ENCODE measurements at regions not wholly inside any gene's neighbourhood (a gene's known extent, or its start where the extent isn't known, plus 50 kb on each side); places are given as distances from the start of the nearest gene placed in this dataset.

DNA sequence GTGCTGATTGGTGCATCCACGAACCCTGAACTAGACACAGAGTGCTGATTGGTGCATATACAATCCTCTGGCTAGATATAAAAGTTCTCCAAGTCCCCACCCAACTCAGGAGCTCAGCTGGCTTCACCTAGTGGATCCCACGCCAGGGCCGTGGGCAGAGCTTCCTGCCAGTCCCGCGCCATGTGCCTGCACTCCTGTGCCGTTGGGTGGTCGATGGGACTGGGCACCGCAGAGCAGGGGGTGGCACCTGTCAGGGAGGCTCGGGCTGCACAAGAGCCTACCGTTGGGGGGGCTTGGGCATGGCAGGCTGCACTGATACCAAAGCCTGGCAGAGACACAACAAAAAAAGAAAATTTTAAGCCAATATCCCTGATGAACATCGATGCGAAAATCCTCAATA, 185.4 kb upstream of the ASCC3 start:
- POLR2A ChIA-PET (ENCODE audit: partially characterized antibody) = no interaction called here
- no peak for DNase-seq
- Mint-ChIP-seq H3K4me1 (no peaks in the 10 kb centered on the region), H3K9me3 (peaks cover 2 to 52% (median 17%) of the 10 kb centered on the region in 8 donors), H3K27ac (peak overlapping the region in 1 of 7 donors; percentile 38), H3K27me3 (no peaks in the 10 kb centered on the region), H3K4me3 (no peak overlapping the region), H3K36me3 (no peaks in the 10 kb centered on the region)
- H3K4me3 ChIP-seq (ENCODE audit: low read length in 2 of 2) = no peak overlapping the region
- no peak overlapping the region for H3K27ac ChIP-seq (ENCODE audit: low read depth, low read length)
- intact Hi-C loops (cut with micrococcal nuclease) = no loop called here
- CTCF ChIA-PET (ENCODE audit: partially characterized antibody) = no interaction called here
- no peaks in the 10 kb centered on the region for H3K27me3 ChIP-seq (ENCODE audit: insufficient read depth, low read length)
- no peaks in the 10 kb centered on the region for H3K9me3 ChIP-seq (ENCODE audit: control insufficient read depth in 1 of 2, low read length in 2 of 2)
- H3K4me1 ChIP-seq (ENCODE audit: insufficient read depth, low read length) = no peaks in the 10 kb centered on the region
- no peaks in the 10 kb centered on the region for H3K36me3 ChIP-seq (ENCODE audit: insufficient read depth, low read length)

DNA sequence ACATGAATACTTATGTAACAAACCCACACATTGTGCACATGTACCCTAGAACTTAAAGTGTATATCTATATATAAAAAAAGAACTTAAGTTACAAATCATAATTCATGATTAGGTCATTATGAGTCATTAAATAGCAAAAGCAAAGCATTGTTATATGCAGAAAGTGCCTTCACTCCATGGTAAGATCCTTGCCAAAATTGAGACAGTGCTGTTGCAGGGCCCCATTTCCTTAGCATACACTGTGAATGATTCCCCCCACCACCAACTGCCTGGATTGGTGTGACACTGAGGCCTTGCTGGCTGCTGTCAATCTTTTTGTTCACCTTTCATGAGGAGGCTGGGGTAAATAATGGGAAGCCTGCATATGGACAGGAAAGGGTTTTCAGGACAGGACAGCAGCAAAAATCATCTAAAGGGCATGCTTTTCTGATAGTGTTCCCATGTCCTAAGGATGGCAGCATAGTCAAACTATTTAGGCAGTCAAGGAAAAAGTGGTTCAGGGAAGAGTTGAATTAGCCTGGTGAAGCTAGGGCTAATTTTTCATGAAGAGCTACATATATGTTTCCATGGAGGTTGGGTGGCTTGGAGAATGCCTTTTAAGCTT, 188.2 kb upstream of the ASCC3 start:
- Histone ChIP-seq H3K36me3 (ENCODE audit: insufficient read depth, low read length) (no peaks in the 10 kb centered on the region), H3K4me3 (ENCODE audit: low read length in 2 of 2) (no peak overlapping the region), H3K27me3 (ENCODE audit: insufficient read depth, low read length) (no peaks in the 10 kb centered on the region), H3K9me3 (ENCODE audit: control insufficient read depth in 1 of 2, low read length in 2 of 2) (no peaks in the 10 kb centered on the region), H3K27ac (ENCODE audit: low read depth, low read length) (no peak overlapping the region), H3K4me1 (ENCODE audit: insufficient read depth, low read length) (no peaks in the 10 kb centered on the region)
- Mint-ChIP-seq H3K9me3 (peaks cover 2 to 42% (median 17%) of the 10 kb centered on the region in 8 donors), H3K36me3 (no peaks in the 10 kb centered on the region), H3K4me1 (no peaks in the 10 kb centered on the region), H3K4me3 (no peak overlapping the region), H3K27ac (no peak overlapping the region), H3K27me3 (no peaks in the 10 kb centered on the region)
- intact Hi-C loops (cut with micrococcal nuclease) = no loop called here
- no peak for DNase-seq
- CTCF ChIA-PET (ENCODE audit: partially characterized antibody) = no interaction called here
- POLR2A ChIA-PET (ENCODE audit: partially characterized antibody) = no interaction called here

GRCh38 chr6:101070044-101070608, 189.0 kb upstream of the ASCC3 start:
- H3K4me1 ChIP-seq (ENCODE audit: insufficient read depth, low read length) = no peaks in the 10 kb centered on the region
- CTCF ChIA-PET (ENCODE audit: partially characterized antibody) = no interaction called here
- no peaks in the 10 kb centered on the region for H3K27me3 ChIP-seq (ENCODE audit: insufficient read depth, low read length)
- H3K27ac ChIP-seq (ENCODE audit: low read depth, low read length) = no peak overlapping the region
- H3K36me3 ChIP-seq (ENCODE audit: insufficient read depth, low read length) = no peaks in the 10 kb centered on the region
- Mint-ChIP-seq H3K9me3 (peaks cover 2 to 34% (median 15%) of the 10 kb centered on the region in 8 donors), H3K4me3 (no peak overlapping the region), H3K36me3 (no peaks in the 10 kb centered on the region), H3K4me1 (no peaks in the 10 kb centered on the region), H3K27ac (no peak overlapping the region), H3K27me3 (no peaks in the 10 kb centered on the region)
- no peaks in the 10 kb centered on the region for H3K9me3 ChIP-seq (ENCODE audit: control insufficient read depth in 1 of 2, low read length in 2 of 2)
- H3K4me3 ChIP-seq (ENCODE audit: low read length in 2 of 2) = no peak overlapping the region
- intact Hi-C loops (cut with micrococcal nuclease) = no loop called here
- no peak for DNase-seq
- POLR2A ChIA-PET (ENCODE audit: partially characterized antibody) = no interaction called here

DNA sequence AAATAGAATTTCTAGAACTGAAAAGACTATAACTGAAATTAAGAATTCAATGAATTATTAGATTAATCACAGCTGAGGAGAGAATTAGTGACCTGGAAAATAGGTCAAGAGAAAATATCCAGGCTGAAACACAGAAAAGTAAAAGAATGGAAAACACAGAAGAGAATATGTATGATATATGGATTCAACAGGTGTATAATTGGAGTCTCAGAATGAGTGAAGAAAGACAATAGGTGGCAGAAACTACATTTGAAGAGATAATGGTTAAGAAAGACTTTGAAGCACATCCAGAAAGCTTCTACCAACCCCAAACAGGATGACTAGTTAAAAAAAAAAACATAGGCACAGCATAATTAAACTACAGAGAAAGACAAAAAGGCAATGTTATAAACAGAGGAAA, 196.2 kb upstream of the ASCC3 start:
- POLR2A ChIA-PET (ENCODE audit: partially characterized antibody) = no interaction called here
- Histone ChIP-seq H3K9me3 (ENCODE audit: control insufficient read depth in 1 of 2, low read length in 2 of 2) (no peaks in the 10 kb centered on the region), H3K27me3 (ENCODE audit: insufficient read depth, low read length) (no peaks in the 10 kb centered on the region), H3K27ac (ENCODE audit: low read depth, low read length) (no peak overlapping the region), H3K4me3 (ENCODE audit: low read length in 2 of 2) (no peak overlapping the region), H3K36me3 (ENCODE audit: insufficient read depth, low read length) (no peaks in the 10 kb centered on the region), H3K4me1 (ENCODE audit: insufficient read depth, low read length) (no peaks in the 10 kb centered on the region)
- intact Hi-C loops (cut with micrococcal nuclease) = no loop called here
- H3K27ac Mint-ChIP-seq = no peak overlapping the region
- no peaks in the 10 kb centered on the region for H3K36me3 Mint-ChIP-seq
- CTCF ChIA-PET (ENCODE audit: partially characterized antibody) = no interaction called here
- H3K4me1 Mint-ChIP-seq = no peaks in the 10 kb centered on the region
- H3K9me3 Mint-ChIP-seq = peaks cover 2 to 9% (median 4%) of the 10 kb centered on the region in 8 donors
- no peak overlapping the region for H3K4me3 Mint-ChIP-seq
- no peaks in the 10 kb centered on the region for H3K27me3 Mint-ChIP-seq
- DNase-seq = no peak

DNA sequence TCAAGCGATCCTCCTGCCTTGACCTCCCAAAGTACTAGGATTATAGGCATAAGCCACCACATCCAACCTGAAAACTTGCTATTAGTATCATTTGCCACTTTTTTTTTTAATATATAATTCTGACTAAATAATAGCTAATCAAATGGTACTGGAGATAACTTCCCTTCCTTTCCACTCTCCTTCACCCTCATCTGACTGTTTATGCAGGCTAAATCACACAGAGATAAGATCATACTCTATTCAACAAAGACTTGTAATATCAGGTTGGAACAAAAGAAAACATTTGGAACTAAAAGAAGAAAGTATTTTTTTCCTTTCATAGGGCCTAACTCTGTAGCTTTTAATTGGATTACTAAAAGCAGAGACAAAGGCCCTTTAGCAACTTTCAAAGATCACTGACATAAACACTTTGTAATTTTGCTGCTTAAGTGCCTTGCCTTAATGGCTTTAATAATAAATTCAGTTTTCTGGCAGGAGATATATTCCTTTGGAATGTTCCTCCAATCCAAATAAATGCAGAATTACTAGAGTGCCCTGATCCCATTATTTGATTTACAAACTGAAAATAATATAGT, 198.7 kb upstream of the ASCC3 start:
- Mint-ChIP-seq H3K4me1 (no peaks in the 10 kb centered on the region), H3K27me3 (no peaks in the 10 kb centered on the region), H3K27ac (no peak overlapping the region), H3K9me3 (peaks cover 0 to 9% (median 4%) of the 10 kb centered on the region in 8 donors), H3K36me3 (no peaks in the 10 kb centered on the region), H3K4me3 (no peak overlapping the region)
- Histone ChIP-seq H3K27ac (ENCODE audit: low read depth, low read length) (no peak overlapping the region), H3K36me3 (ENCODE audit: insufficient read depth, low read length) (no peaks in the 10 kb centered on the region), H3K4me3 (ENCODE audit: low read length in 2 of 2) (no peak overlapping the region), H3K9me3 (ENCODE audit: control insufficient read depth in 1 of 2, low read length in 2 of 2) (no peaks in the 10 kb centered on the region), H3K27me3 (ENCODE audit: insufficient read depth, low read length) (no peaks in the 10 kb centered on the region), H3K4me1 (ENCODE audit: insufficient read depth, low read length) (no peaks in the 10 kb centered on the region)
- POLR2A ChIA-PET (ENCODE audit: partially characterized antibody) = no interaction called here
- CTCF ChIA-PET (ENCODE audit: partially characterized antibody) = no interaction called here
- intact Hi-C loops (cut with micrococcal nuclease) = no loop called here
- DNase-seq = no peak

DNA sequence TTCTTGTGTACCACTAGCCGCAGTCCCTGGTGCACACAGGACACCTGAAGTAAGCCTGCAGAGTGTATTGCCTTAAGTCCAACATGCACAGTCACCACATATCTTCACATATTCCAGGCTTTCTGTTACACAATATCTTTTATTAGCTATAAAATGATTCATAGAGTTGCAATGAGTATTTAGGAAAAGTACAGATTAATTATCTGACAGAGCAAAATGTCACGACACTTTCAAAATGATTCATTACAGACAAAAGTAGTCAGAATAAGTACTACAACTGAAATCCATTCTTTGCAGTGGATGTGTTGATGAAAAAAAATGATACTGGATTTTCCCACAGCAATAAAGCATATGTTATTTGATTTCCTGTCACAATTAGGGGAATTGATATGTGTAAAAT, 199.5 kb upstream of the ASCC3 start:
- Histone ChIP-seq H3K4me3 (ENCODE audit: low read length in 2 of 2) (no peak overlapping the region), H3K9me3 (ENCODE audit: control insufficient read depth in 1 of 2, low read length in 2 of 2) (no peaks in the 10 kb centered on the region), H3K27me3 (ENCODE audit: insufficient read depth, low read length) (no peaks in the 10 kb centered on the region), H3K27ac (ENCODE audit: low read depth, low read length) (no peak overlapping the region), H3K4me1 (ENCODE audit: insufficient read depth, low read length) (no peaks in the 10 kb centered on the region), H3K36me3 (ENCODE audit: insufficient read depth, low read length) (no peaks in the 10 kb centered on the region)
- H3K27me3 Mint-ChIP-seq = no peaks in the 10 kb centered on the region
- H3K9me3 Mint-ChIP-seq = peaks cover 0 to 9% (median 3%) of the 10 kb centered on the region in 8 donors
- H3K4me1 Mint-ChIP-seq = no peaks in the 10 kb centered on the region
- POLR2A ChIA-PET (ENCODE audit: partially characterized antibody) = no interaction called here
- no peak overlapping the region for H3K27ac Mint-ChIP-seq
- DNase-seq = no peak
- H3K36me3 Mint-ChIP-seq = no peaks in the 10 kb centered on the region
- H3K4me3 Mint-ChIP-seq = no peak overlapping the region
- CTCF ChIA-PET (ENCODE audit: partially characterized antibody) = no interaction called here
- intact Hi-C loops (cut with micrococcal nuclease) = no loop called here

- Mint-ChIP-seq H3K9me3 (peaks cover 0 to 7% (median 2%) of the 10 kb centered on the region in 8 donors), H3K27me3 (no peaks in the 10 kb centered on the region), H3K4me1 (no peaks in the 10 kb centered on the region), H3K27ac (no peak overlapping the region), H3K4me3 (no peak overlapping the region), H3K36me3 (no peaks in the 10 kb centered on the region)
- no peaks in the 10 kb centered on the region for H3K27me3 ChIP-seq (ENCODE audit: insufficient read depth, low read length)
- POLR2A ChIA-PET (ENCODE audit: partially characterized antibody) = no interaction called here
- intact Hi-C loops (cut with micrococcal nuclease) = no loop called here
- CTCF ChIA-PET (ENCODE audit: partially characterized antibody) = no interaction called here
- DNase-seq = no peak
- H3K4me3 ChIP-seq (ENCODE audit: low read length in 2 of 2) = no peak overlapping the region
- no peak overlapping the region for H3K27ac ChIP-seq (ENCODE audit: low read depth, low read length)
- H3K4me1 ChIP-seq (ENCODE audit: insufficient read depth, low read length) = no peaks in the 10 kb centered on the region
- no peaks in the 10 kb centered on the region for H3K9me3 ChIP-seq (ENCODE audit: control insufficient read depth in 1 of 2, low read length in 2 of 2)
- no peaks in the 10 kb centered on the region for H3K36me3 ChIP-seq (ENCODE audit: insufficient read depth, low read length)
Measured at GRCh38 chr6:101083533-101084175, 202.5 kb upstream of the ASCC3 start.

All from CD4-positive, alpha-beta memory T cell (primary cell).